Tibial nerve (tissue), 4 donors: ENCODE measurements at regions not wholly inside any gene's neighbourhood (a gene's known extent, or its start where the extent isn't known, plus 50 kb on each side); places are given as distances from the start of the nearest gene placed in this dataset.

Experiments
- CTCF ChIP-seq, 5 experiments: fragments of 200-600 bp in 3 of 5; fragments of 450-650 bp in 2 of 5; sonication (generic) in 3 of 5; IDR thresholded peaks; one replicate each; pipeline ENCODE4 v1.5.1; 2016 to 2019; ENCODE audit warnings: antibody characterized with exemption in 5 of 5, mild to moderate bottlenecking in 3 of 5, moderate library complexity in 2 of 5
- EP300 ChIP-seq, 2 donors: sonication (generic); formaldehyde crosslinking; IDR thresholded peaks; one replicate each; pipeline ENCODE4 v1.6.1; 2017; ENCODE audit warnings: antibody characterized with exemption in 2 of 2, mild to moderate bottlenecking in 1 of 2
- POLR2A ChIP-seq, 2 donors: fragments of 450-650 bp; IDR thresholded peaks; one replicate each; pipeline ENCODE4 v1.6.1; 2017; ENCODE audit warnings: antibody characterized with exemption in 2 of 2, mild to moderate bottlenecking in 2 of 2, moderate library complexity in 2 of 2

DNA sequence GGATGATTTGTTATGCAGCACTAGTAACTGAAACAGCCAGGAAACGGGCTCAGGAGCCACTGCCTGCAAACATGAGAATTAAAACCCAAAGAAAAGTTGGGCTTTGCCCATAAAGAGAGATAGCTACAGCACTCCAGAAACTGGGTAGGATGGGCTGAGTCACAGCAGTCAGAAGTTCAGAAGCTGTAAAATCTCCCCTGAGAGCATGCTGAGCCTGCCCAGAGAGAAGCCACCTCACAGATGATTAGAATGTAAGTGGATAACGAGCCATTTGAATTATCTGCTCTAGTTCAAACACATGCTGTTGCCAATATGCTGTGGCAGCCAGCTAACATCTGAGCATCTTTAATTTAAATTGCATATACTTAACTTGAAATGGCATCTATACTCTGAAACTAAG is 388.1 kb upstream of the ACVR2A start:
- TF ChIP-seq CTCF (IDR thresholded peaks at IDR 0.05): no peak
- no peak for TF ChIP-seq EP300 (IDR thresholded peaks at IDR 0.05)
- TF ChIP-seq POLR2A (IDR thresholded peaks at IDR 0.05): no peak
